GM21576 (cell line): ENCODE measurements at regions not wholly inside any gene's neighbourhood (a gene's known extent, or its start where the extent isn't known, plus 50 kb on each side); places are given as distances from the start of the nearest gene placed in this dataset.
"Not testable (repeated sequence)": the region's sequence is repeated elsewhere in the genome, so short reads cannot be mapped to it uniquely, and the experiment has no call there.

Source experiments
- ATAC-seq: cut with Tn5 transposase; IDR thresholded peaks from one replicate; pipeline ENCODE4 v1.9.1; 2021; ENCODE audit warnings: mild to moderate bottlenecking, moderate library complexity; ENCODE audit not compliant: unreplicated experiment

DNA sequence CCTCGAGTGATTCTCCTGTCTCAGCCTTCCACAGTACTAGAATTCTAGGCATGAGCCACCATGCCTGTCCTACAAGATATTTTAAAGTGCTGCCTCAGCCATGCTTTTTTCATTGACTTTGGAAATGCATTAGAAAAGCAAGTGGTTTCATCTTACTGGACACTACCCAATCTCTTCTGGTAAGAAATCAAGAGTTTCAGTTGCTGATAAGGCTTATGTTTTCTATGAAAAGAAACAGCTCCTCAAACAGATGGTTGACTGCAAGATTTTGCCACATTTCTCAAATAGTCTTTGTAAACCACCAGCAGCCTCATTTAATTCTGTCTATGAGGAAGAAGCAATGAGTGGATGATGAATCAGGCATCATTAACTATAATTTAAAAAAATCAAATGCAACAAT is 264.5 kb upstream of the LRP1B start:
- ATAC-seq = no peak

DNA sequence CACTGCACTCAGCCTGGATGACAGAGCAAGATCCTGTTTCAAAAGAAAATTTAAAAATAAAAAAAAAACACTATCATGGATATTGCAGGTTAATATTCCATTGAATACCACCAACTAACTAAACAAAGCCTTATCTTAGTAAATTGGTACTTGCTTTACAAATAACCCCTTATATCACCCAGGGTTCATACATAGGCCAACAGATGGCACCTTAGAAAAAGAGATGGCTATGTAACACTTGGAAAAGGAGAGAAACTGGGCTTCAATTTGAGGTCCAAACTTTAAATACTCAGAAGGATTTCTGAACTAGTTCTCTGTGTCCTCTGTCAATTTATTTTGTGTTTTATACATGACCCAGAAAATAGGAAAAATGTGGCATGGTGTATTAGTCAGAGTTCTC is 249.6 kb upstream of the LRP1B start:
- no peak for ATAC-seq

DNA sequence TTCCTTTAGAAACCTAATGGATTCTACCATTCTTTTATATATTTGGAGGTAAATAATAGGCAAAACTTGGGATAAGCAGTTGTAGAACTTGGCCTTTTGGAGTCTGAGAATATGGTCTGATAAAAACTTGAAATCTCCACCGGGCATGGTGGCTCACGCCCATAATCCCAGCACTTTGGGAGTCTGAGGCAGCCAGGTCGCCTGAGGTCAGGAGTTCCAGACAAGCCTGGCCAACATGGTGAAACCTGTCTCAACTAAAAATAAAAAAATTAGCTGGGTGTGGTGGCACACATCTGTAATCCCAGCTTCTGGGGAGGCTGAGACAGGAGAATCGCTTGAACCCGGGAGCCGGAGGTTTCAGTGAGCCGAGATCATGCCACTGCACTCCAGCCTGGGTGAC is 231.3 kb upstream of the LRP1B start:
- ATAC-seq = not testable (repeated sequence)

DNA sequence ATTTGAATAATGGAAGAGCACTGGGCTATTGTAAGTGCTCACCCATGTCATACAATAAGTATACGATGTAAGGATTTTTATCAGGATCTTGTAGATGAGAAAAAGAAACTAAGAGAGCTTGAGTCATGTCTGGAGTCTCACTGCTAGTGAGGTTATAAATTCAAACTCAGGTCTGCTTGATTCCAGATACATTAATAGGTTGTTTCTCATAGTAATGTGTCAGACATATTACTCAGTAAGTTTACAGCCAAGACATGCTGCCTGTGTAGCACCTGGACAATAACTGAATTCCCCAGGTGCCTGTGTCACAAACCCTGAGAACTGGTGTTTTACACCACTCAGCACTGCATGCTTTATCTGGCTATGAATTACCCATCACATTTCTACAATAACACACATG is 216.9 kb upstream of the LRP1B start:
- no peak for ATAC-seq

DNA sequence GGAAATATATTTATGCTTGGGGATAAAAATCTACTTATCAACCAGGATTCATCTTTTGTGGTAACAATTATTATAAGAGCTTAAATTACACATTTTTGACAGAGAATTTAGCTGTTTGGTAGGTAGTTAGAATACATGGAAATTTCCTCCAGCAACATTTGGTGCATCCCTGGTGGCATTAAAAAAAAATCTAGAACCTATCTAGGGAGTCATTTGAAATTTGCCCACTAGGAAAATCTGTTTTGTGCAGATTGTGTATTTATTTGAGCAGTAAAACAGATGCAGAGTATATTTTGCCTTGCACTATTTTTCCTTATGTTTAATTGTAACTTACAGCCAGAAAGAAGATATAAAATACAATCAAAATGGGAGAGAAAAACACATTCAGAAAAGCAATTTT is 208.4 kb upstream of the LRP1B start:
- no peak for ATAC-seq

DNA sequence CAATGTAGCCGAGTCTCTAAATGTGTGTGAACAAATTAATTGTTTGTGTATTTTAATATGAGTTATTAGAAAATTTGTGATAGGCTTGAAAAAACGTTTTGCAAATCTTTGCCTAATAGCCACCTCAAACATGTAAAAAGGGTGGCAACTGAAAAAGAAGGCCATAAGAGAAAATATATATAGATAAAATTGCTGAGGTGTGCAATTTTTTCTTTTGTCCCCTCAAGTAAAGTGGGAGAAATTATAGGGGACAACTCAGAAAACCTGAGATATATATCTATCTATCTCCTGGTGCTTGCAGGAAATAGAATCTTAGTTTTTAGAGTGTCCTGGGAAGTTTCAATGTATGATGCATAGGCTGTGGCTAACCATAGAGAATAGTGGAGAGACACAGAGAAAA is 201.4 kb upstream of the LRP1B start:
- no peak for ATAC-seq

DNA sequence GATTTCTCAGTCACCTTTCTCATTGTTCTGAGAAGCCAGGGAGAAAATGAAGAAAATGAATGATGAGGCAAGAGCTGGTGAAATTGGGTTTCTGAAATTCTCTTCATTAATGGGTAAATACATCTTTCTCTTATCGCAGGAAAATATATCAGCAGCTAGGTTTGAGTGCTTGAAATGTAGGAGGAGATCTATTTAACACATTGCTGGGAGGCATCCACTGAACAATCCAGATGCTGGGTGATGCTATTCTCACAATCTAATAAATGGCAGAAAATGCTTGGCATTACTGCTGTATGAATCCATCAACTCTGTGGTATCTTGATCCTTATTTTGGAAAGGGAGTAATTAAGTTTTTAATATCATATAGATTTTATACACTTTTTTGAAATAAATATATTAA is 199.6 kb upstream of the LRP1B start:
- no peak for ATAC-seq

DNA sequence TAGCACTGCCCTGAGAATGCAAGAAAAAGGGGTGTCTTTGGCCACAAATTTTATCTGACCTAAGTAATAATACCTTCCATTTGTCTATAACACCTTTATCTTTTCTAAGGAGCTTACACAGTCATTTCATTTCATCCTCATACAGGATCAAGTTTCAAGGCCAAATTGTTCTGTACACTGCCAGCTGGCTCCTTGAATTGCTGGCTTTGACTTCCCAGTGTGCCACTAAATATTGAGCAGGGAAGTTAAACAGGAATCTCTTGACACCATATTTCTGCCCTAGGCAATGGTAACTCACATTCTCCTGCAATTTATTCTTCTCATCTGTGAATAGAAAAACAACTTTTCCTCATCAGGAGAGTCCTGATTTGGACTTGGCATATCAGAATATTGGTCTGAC is 195.1 kb upstream of the LRP1B start:
- no peak for ATAC-seq

DNA sequence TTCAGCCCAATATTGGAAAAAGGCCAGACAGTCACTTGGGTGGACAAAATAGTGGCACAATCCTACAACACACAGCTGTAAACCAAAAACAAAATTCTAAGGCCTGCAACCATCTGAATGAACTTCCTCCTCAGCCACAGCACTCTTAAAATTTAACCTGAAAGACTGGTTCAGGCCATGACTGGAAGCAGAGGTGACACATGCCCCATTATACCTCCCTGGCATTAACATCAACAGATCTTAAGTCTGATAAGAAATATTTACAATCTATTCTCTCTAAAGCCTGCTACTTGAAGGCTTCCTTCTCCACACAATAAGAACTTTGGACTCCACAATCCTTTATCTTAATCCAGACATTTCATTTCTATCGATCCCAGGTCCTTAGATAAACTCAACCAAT is 192.4 kb upstream of the LRP1B start:
- ATAC-seq = no peak

DNA sequence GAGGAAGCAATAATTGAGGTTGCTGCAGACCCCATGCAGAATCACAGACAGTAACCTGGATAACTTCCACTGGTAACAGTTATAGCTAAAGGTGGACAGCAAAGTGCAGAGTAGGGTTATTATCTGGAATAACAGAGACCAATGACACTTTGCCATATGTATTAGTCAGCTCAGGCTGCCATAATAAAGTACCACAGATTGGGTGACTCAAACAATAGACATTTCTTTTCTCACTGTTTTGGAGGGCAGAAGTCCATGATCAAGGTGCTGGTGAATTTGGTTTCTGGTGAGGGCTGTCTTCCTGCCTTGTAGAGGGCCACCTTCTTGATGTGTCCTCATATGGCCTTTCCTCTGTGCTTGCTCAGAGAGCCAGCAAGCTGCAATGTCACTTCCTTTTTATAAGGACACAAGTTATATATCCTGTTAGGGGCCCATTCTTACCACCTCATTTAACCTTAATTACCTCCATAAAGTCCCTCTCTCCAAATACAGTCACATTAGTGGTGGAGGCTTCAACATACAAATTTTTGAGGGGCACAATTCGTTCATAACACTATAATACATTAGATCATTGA is 191.0 kb upstream of the LRP1B start:
- no peak for ATAC-seq

DNA sequence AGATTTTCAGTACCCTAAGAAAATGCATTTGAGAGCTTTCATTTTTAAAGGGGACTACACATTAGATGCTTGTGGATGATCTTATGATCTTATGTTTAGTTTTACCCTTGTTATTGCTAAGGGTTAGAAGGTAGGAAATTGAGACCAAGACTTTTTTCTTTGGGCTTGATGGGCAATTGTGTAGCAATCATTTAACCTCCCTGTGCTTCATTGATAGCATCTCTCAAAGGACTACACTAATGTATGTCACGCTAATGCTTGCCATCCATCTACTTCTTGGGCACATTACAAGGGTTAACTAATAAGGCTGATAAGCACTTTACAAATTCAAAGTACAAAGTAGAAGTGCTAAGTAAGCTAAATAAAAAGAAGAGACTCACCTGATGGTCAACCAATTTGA is 189.3 kb upstream of the LRP1B start:
- no peak for ATAC-seq

DNA sequence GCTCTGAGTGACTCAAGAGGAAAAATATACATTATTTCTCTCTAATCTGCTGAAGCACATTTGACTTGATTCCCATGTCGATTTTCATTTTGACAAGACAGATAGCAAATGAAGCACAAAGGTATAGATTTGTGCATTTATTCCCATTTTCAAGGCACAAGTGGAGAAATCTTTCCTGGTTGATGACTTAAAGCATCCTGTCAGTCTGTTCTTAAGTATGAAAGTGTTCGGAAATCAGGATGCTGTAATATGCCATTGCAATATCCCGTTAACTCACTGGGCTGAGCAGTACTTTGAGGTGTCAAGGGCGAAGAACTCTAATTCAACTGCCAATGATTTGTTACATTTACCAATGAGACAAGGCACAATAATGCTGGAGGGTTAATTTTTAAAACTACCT is 185.2 kb upstream of the LRP1B start:
- no peak for ATAC-seq

DNA sequence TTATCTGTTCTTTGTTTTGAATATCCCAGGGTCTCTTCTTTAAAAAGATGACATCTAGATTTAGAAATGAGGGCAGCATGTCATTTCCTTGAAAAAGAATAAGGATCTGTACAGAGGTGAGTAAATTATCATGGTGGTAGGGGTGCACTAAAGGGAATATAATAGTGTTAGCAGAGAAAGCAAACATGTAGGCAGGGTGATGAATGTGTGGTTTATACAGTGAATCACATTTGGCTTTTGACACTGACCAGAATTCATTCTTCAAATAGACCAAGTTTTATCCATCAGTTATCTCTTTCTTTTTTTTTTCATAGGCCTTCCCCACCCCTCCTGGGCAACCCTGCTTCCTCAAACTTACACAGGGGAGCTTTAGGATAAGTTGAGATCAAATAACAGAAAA is 184.5 kb upstream of the LRP1B start:
- ATAC-seq = no peak

DNA sequence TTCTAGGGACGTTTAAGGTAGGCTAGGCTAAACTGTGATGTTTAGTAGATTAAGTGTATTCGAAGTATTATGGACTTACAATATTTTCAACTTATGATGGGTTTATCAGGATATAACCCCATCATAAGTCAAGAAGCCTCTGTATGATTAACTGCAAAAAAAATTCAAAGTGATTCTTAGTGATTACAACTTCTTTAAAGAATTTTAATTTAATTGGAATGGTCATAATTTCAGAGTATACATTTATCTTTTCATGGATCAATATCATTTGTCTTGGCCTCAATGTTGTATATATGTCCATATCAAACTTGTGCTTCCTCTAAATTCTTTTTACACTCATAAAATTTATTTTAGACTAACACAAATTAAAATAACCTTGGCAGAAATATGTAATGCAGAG is 183.3 kb upstream of the LRP1B start:
- ATAC-seq = no peak

DNA sequence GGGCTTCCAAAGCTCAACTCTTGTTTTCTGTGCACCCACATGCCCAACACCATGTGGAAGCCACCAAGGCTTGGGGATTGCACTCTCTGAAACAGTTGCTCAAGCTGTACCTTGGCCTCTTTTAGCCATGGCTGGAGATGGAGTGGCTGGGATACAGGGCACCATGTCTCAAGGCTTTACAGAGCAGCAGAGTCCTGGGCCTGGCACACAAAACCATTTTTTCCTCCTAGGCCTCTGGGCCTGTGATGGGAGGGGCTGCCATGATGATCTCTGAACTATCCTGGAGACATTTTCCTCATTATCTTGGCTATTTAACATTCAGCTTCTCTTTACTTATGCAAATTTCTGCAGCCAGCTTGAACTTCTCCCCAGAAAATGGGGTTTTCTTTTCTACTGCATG is 179.7 kb upstream of the LRP1B start:
- no peak for ATAC-seq

DNA sequence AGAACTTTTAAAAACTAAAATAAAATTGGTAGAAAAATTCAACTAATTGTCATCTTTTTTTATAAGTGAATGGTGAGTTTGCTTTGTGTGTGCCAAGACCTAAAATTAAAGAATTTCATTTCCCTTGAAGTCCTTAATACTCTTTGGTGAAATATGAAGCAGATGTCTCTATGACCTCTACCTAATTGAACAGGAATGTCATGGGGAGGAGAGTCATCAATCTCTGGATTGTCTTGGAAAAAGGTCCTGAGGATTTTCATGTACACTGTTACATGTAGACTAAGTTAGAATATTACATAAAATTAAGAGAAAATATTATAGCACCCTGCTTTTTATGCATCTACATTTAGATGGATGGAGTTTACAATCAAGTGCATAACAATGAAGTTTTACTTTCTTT is 177.9 kb upstream of the LRP1B start:
- ATAC-seq = no peak

DNA sequence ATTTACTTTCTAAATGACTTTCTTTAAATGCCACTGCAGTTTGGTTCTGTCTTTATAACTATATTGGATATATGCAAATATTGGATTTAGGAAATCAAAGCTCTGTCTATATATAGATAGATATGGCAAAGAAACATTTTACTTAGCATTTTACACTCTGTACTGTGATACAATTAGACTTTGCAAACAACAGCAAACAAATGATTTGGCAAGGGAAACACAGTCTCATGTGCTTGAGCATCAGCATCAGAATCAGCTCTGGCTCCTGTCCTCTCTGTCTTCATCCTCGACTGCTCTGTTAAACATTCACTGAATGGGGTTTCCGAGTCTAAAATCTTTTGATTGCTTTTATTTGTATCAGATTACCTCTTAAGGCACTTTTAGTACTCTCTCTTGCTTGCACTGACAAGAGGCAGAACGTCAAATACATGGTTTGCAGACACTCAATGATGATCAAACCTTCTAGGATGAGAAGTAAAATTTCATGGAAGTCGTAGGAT is 176.8 kb upstream of the LRP1B start:
- no peak for ATAC-seq

DNA sequence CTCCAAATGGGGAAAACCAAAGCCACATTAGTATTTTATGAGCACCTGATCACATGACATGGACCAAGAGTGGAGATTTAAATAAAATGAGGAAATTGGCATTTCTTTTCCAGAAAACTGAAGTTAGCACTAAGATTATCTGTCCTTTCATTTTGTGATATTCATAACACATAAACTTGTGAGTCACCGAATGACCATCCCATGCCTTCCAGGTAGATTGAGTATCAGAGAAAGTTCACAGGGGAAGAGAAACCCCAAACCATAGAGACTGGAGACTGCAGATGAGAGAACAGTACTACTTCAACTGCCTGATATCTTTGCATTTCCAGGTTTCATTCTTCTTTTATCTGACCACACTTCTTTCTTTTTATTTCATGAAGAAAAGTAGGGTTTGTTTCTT is 176.3 kb upstream of the LRP1B start:
- no peak for ATAC-seq

DNA sequence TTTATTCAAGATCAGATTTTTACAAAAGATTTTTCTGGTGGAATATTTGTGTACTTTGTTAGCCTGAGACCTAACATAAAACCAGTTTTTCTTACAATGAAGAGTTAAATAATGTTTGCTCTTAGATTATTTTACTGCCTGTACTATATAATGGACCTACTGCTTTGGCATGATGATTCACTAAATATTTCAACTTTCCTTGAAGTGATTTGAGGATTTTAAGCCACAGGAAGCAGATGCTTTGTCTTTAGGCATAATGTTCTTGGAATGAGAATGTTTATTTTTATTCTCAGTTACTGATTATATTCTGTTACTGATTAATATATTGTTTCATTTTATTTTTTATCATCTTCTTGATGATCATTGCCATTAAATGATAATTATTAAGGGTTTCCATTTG is 175.3 kb upstream of the LRP1B start:
- ATAC-seq = no peak

DNA sequence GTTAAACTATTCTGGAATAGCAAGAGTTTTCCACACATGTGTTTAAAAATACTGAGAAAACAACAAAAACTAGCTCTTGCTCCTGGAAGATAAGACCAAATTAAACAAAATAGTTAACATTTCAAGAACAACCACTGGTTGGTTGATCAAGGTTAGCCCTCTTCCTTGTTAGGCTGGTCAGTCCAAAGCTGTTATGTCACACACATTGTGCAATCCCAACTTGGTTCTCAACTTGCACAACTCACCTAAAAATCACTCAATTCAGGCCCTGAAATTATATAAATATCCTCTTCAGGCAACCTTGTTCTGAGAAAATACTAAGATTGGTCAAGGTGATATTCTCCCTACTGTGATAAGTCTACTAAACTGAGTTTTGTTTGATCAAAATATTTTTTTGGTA is 169.7 kb upstream of the LRP1B start:
- ATAC-seq = no peak

DNA sequence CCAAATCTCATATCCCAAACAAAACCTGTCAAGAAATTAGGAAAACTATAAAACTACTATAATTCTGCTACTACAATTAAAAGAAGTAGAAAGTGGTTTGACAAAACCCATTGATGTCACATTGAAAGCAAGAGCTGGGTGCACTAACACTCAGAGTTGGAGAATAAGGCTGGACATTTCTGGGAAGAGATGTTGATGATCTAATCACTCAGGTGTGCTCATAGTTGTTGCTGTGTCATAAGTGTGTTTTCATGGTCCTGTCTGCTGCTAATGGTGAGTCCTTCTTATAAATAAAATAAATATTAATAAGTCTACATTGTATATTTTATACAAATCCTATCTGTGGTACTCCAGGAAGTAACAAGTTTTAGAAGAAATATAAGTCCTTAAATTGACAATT is 168.2 kb upstream of the LRP1B start:
- ATAC-seq = no peak

DNA sequence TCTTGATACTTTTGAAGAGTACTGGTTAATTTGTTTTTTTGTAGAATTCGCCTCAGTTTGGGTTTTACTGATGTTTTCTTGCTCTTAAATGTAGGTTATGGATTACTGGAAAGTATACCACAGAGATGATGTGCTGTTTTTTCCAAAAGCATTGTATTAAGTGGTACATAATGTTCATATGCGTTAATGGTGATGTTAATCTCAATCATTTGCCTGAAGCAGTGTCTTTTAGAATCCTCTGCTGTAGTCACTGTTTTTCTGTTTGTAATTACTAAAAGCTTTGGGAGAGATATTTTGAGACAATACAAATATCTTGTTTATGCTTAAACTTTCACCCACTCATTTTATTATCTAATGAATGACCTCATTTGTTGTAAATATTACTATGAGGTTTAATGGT is 163.4 kb upstream of the LRP1B start:
- ATAC-seq = no peak

DNA sequence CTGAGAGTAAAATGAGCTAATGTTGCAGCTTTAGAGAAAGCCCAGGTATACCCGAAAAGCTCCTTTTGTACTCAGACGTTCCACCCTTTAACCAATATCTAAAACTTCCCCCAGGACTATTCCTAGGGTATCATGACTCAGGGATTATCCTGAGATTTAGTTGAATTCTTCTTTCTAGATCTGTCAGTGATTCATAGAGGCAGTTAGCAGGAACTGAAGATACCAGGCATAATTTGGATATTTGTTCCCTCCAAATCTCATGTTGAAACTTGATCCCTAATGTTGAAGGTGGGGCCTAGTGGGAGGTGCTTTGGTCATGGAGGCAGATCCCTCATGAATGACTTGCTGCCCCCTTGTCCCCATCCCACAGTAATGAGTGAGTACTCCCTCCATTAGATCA is 161.2 kb upstream of the LRP1B start:
- ATAC-seq = no peak

DNA sequence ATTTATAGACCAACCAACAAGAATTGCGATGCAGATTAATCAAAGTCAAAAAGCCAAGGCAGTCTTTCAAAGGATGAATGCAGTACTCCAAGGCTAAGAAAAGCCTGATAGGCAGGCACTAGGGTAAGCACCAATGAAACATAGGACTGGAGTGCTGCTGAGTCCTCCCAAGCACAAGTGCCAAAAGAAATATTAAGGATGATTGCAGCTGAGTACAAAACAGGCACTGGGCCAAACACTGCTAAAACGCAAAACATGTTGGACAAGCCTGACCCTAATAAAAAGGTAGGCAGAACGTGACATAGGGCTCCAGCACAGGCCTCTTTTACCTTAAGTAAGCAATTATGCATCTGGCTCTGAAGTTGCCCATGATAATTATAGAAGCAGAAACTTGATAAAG is 160.1 kb upstream of the LRP1B start:
- ATAC-seq = no peak
